ENCODE measurements at regions not wholly inside any gene's neighbourhood (a gene's known extent, or its start where the extent isn't known, plus 50 kb on each side); places are given as distances from the start of the nearest gene placed in this dataset.

DNA sequence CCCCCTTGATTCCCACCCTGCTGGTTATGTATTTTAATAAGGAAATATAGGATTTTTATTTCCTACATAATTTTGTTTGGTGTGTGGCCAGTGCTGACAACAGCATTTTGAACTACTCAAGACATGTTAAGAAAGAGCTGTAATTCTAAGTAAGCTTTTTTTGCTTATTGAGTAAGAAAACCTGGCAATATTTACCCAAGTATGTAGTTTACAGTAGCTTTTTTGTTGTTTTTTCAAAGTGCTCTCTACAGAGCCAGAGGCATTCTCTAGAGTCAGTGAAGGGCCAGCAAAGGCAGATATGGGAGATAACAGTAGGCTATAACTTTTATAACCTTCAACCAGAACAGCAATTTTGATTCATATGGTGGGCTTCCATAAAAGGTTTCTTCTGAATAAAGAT lies 63.2 kb upstream of the TMEM168 start:
- in situ Hi-C loops (cut with MboI; ENCODE audit: low sequenced_read_pairs), result no loop called here

DNA sequence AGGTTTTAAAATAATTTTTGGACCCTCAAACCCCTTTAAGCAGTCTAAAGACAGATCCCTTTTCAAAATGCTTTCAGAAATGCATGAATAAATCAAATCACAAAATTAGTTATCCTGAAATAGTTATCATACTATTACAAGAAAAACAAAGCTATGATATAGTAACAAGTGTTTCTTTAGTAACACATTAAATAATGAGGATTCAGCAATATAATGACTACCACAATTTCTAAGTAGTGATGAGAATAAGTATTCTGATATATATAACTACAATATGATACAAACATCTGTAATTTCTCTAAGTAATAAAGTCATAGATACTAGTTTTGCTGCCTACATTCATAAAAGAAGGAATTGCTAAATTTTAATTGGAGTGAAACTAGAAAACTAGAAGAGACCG lies 53.0 kb upstream of the TMEM168 start:
- in situ Hi-C loops (cut with MboI; ENCODE audit: low sequenced_read_pairs), result no loop called here

All from HL-60/S4 treated with phorbol 12-myristate 13-acetate at 8.2 ng/mL for 4 days and 3 days (cell line).